HG02884 (cell line): ENCODE measurements at regions not wholly inside any gene's neighbourhood (a gene's known extent, or its start where the extent isn't known, plus 50 kb on each side); places are given as distances from the start of the nearest gene placed in this dataset.

Source experiments
- ATAC-seq: cut with Tn5 transposase; IDR thresholded peaks from one replicate; pipeline ENCODE4 v1.9.1; 2021; ENCODE audit warnings: mild to moderate bottlenecking, moderate library complexity; ENCODE audit not compliant: unreplicated experiment

GRCh38 chr7:41024126-41024525, 678.8 kb downstream of the INHBA start:
- ATAC-seq, result no peak

- ATAC-seq, result no peak
Measured at GRCh38 chr7:41020056-41020455, 682.8 kb downstream of the INHBA start.

GRCh38 chr7:41013117-41013516, 689.8 kb downstream of the INHBA start:
- ATAC-seq, result no peak

- no peak for ATAC-seq
Measured at GRCh38 chr7:41012041-41012440, 690.8 kb downstream of the INHBA start.

GRCh38 chr7:41010967-41011366, 691.9 kb downstream of the INHBA start:
- ATAC-seq, result no peak

GRCh38 chr7:41010418-41010817, 692.5 kb downstream of the INHBA start:
- ATAC-seq, result no peak

GRCh38 chr7:41007811-41008210, 695.1 kb downstream of the INHBA start:
- ATAC-seq, result no peak

GRCh38 chr7:41007351-41007751, 695.5 kb downstream of the INHBA start:
- ATAC-seq, result no peak

GRCh38 chr7:41006306-41006995, 696.4 kb downstream of the INHBA start:
- ATAC-seq, result no peak

GRCh38 chr7:41005374-41005901, 697.5 kb downstream of the INHBA start:
- ATAC-seq, result no peak

- no peak for ATAC-seq
Measured at GRCh38 chr7:41003977-41004376, 698.9 kb downstream of the INHBA start.

GRCh38 chr7:41003611-41003940, 699.3 kb downstream of the INHBA start:
- ATAC-seq, result no peak

GRCh38 chr7:41002741-41003610, 699.9 kb downstream of the INHBA start:
- no peak for ATAC-seq

GRCh38 chr7:41000042-41000441, 702.8 kb downstream of the INHBA start:
- no peak for ATAC-seq

GRCh38 chr7:40996233-40996677, 706.6 kb downstream of the INHBA start:
- no peak for ATAC-seq

- no peak for ATAC-seq
Measured at GRCh38 chr7:40990841-40991240, 712.0 kb downstream of the INHBA start.

GRCh38 chr7:40987571-40987970, 715.3 kb downstream of the INHBA start:
- ATAC-seq, result no peak

- ATAC-seq, result no peak
Measured at GRCh38 chr7:40986351-40986873, 716.5 kb downstream of the INHBA start.

GRCh38 chr7:40983111-40983510, 719.8 kb downstream of the INHBA start:
- no peak for ATAC-seq

GRCh38 chr7:40979296-40979695, 723.6 kb downstream of the INHBA start:
- no peak for ATAC-seq

- no peak for ATAC-seq
Measured at GRCh38 chr7:40978047-40978446, 724.8 kb downstream of the INHBA start.

- ATAC-seq, result no peak
Measured at GRCh38 chr7:40977533-40977932, 725.4 kb downstream of the INHBA start.
